ENCODE measurements at regions not wholly inside any gene's neighbourhood (a gene's known extent, or its start where the extent isn't known, plus 50 kb on each side); places are given as distances from the start of the nearest gene placed in this dataset.

DNA sequence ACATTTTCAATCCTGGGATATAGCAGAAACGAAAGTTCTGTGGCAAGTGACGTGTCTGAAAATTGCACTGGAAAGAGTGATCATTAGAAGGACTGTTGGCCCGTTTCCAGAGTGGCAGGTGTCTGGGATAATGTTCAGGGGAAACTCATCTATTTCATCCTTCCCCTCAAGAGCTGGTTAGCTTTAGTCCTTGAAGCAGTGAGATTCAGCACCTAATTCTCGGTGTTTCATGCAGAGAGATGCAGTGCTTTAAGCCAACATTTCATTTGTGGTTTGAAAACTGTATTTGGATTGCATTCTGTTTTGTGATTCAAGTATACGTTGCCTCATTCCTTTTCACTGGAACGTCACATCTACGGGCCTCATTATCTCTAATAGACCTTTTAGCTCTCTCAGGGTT lies 205.0 kb upstream of the RAG2 start:
- DNase-seq = no peak

GRCh38 chr11:36792996-36793914 lies 195.2 kb upstream of the RAG2 start:
- no peak for DNase-seq

GRCh38 chr11:36791957-36792356 lies 193.9 kb upstream of the RAG2 start:
- no peak for DNase-seq

DNA sequence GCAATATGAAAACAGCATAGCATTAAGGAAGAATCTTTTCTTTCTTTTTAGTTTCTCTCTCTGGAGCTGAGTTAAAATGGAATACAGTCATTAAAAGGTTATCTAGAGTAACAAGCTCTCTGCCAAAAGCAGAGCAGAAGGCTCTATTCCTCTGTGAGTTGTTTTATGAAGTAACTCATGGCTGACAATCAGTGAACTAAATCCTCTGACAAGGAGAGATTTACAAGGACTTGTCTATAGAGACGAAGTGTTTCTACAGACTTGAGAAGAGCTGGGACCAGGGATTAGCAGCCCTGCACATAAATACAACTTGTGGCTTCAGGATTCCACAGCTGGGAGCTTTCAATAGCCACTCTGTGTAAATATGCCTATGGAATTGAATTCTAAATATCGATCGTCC lies 192.5 kb upstream of the RAG2 start:
- no peak for DNase-seq

- no peak for DNase-seq
Observed at GRCh38 chr11:36783808-36784207, 185.8 kb upstream of the RAG2 start.

- no peak for DNase-seq
Observed at GRCh38 chr11:36779791-36780190, 181.8 kb upstream of the RAG2 start.

- no peak for DNase-seq
Observed at GRCh38 chr11:36777311-36777710, 179.3 kb upstream of the RAG2 start.

DNA sequence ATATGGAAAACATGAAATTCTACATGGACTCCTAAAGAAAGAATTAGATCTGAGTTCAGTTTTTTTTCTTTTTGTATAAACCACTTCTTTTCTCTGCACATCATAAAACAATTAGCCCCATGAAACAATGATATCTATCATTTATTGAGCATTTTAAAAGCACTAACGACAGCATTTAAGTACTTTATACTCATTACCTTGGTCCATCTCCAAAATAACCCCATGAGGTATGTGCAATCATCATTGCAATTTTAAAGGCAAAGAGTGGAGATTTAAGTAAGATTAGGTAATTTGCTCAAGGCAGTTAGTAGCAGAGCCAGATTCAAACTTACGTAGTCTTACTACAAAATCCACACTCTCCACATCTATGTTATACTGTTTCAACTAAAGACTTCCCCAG lies 177.7 kb upstream of the RAG2 start:
- DNase-seq = no peak

GRCh38 chr11:36775130-36775529 lies 177.1 kb upstream of the RAG2 start:
- DNase-seq = no peak

DNA sequence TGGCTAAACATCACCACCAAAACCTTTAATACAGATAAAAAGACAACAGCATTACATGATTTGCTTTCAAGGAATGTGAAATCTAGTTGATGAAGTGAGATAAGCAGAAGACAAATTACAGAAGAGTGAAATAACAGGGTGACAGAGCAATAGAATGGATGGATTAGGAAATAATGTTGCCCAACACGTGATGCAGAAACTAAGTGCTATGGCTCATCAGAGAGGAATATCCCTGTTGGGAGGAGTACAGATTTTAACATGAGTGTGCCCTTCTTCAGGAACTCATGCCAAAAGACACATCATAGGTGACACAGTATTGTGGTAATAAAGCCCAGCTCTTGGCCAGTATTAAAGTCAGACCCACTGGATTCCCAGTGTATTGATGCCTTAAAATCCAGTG lies 176.6 kb upstream of the RAG2 start:
- no peak for DNase-seq

- no peak for DNase-seq
Observed at GRCh38 chr11:36763187-36763586, 165.2 kb upstream of the RAG2 start.

- DNase-seq = no peak
Observed at GRCh38 chr11:36757075-36757474, 159.0 kb upstream of the RAG2 start.

DNA sequence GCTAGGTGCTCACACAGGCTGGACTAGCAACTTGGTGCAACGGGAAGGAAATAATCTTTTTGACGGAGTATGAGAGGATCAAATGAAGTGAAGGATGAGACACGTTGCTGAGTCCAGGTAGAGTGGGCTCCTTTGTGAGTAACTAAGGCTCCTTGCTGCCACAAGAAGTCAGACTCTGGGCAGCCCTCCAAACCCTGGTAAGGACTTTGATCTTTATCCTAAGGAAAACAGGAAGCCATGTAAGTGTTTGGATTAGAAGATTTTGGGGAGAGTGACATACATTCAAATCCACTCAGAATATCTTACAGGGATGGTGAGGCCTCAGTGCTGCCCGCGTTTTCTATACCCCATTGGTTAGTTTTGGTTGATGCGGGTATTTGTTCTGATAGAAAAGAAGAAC lies 155.9 kb upstream of the RAG2 start:
- no peak for DNase-seq

GRCh38 chr11:36751996-36752395 lies 154.0 kb upstream of the RAG2 start:
- no peak for DNase-seq

- DNase-seq = no peak
Observed at GRCh38 chr11:36751335-36751781, 153.3 kb upstream of the RAG2 start.

- no peak for DNase-seq
Observed at GRCh38 chr11:36750349-36750748, 152.3 kb upstream of the RAG2 start.

- no peak for DNase-seq
Observed at GRCh38 chr11:36748836-36749235, 150.8 kb upstream of the RAG2 start.

DNA sequence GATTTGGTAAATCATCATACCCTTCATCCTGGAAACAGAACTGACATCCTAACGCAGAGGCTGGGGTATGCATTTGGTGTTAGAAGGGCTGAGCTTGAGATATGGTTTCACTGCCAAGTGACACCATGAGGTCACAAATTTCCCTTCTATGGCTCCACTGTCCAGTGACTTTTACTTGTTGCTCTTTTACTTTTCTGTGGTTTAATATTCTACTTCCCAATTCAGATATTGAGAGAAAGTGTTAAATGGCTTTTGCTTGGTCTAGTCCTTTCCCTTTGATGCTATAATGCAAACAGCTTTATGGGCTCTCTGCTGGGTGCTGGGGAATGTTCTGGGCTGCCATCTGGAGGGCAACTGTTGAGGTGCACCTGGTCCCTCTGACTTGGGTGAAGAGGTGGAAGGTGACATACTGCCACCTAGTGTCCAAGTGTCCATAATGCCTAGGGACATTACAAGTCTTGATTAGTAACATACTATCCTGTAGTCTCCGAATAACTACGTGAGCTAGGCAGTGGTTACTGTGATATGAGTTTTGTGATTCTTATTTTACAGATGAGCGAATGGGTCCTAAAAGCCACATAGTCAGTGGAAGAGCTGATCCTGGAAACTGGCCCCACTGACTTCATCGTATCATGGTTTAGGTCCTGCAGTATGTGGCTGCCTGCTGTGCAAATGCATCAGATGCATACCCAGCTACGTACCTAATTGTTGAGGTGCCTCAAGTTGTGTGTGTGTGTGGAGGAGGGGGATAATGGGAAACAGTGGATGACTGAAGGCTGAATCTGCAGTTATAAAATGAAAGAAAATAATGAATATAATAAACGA lies 149.1 kb upstream of the RAG2 start:
- peak; percentile 86 to 89 for DNase-seq

DNA sequence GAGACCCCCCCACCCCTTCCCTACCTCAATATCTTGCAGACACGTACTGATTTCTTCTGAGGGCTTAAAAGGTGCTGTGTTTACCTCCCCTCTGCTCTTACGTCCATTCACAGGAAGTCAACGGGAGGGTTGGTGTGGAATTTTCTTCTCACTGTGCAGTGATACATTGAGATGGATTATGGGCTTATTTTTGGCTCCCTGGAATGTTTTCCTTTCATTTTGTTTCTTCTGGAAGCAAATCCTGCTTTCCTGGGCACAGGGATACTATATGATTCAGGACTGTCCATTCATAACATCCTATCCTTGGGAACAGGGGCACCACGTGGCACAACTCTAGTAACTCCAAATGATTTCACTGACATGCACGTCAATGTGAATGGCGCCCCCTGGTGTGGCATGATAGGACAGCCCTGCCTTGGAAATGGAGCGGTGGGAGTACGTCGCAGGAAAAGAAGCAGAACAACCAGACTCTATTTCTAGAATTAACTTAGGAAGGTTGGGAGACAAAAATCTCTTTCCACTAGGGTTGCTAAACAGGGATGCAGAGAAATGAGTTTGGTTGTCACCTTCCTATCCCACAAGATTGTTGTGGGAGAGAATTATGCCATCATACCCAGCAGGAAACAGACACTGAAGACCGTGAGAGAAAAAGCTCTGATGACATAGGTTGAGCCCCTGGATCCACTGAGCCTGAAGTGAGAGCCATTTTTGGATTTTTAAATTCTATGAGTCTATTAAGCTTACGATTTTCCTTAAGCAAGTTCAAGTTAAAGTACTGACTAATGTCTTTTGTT lies 146.5 kb upstream of the RAG2 start:
- DNase-seq = peak; percentile 72 to 79

GRCh38 chr11:36743039-36743438 lies 145.0 kb upstream of the RAG2 start:
- no peak for DNase-seq

DNA sequence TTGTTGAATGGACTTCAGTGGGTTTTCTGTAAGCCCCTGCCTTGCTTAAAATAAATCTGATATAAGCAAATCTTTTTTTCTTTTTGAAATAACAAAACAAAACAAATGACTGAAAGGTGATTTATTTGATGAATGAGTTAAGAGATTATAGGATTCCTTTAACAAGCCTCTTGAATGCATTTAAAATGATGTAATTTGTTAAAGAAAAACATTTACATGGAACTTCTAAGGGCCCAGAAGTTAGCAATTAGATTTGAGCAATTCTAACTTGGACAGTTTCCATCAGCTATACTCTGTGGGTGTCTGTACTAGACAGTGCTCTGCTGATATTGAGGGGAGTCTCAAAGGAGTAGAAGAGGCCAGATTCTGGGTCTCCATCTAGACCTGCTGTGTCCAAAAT lies 143.5 kb upstream of the RAG2 start:
- DNase-seq = no peak

DNA sequence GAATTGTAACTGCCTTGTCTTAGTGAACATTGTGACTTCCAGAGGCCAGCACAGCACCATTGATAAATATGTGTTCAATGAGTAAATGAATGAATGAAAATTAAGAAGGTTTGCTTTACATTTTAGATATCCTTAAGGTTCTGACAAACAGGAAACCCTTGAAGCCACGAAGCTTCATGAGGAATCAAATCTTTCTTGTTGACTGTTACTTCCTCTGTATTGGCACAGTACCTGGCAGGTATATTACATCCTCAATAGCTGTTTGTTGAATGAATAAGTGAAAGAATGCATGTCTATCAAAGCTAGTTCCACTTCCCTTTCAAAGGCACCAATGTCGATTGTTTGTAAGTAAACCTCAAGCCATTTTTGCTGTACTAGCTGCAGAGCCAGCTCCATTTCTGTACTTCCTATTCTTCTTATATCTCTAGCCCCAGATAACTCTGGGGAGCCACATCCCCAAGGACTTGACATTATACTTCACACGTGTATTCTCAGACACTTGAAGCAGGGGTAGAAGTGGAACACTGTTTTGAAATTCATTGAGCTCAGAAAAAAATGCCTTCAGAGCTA lies 140.3 kb upstream of the RAG2 start:
- DNase-seq = no peak

DNA sequence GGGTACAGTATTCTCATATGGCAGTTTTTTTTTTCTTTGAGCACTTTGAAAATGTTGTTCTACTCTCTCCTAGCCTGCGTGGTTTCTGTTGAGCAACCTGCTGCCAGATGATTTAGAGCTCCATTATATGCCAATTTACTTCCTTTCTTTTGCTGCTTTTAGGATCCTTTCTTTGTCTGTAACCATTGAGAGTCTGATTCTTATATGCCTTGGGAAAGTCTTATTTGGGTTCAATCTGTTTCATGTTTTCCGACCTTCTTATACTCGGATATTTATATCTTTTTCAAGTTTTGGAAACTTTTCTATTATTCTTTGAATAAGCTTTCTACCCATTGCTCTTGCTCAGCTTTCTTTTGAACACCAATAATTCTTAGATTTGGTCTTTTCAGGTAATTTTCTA lies 138.1 kb upstream of the RAG2 start:
- DNase-seq = no peak

Measured in activated CD4-positive, alpha-beta T cell treated with anti-CD3 and anti-CD28 coated beads, Interleukin-2, amount 50 U/mL, for 48 hours (primary cell).